HG03439 (cell line): ENCODE measurements at regions not wholly inside any gene's neighbourhood (a gene's known extent, or its start where the extent isn't known, plus 50 kb on each side); places are given as distances from the start of the nearest gene placed in this dataset.

Experiments
- ATAC-seq: cut with Tn5 transposase; IDR thresholded peaks from one replicate; pipeline ENCODE4 v1.9.1; 2021; ENCODE audit warnings: mild to moderate bottlenecking, moderate library complexity; ENCODE audit not compliant: unreplicated experiment

GRCh38 chr22:48872271-48873190, 955.1 kb downstream of the BRD1 start:
- no peak for ATAC-seq

- ATAC-seq: no peak
Measured at GRCh38 chr22:48871176-48871840, 956.4 kb downstream of the BRD1 start.

- no peak for ATAC-seq
Measured at GRCh38 chr22:48870436-48870835, 957.2 kb downstream of the BRD1 start.

- ATAC-seq: no peak
Measured at GRCh38 chr22:48869788-48870187, 957.9 kb downstream of the BRD1 start.

- ATAC-seq: no peak
Measured at GRCh38 chr22:48869161-48869560, 958.5 kb downstream of the BRD1 start.

- ATAC-seq: no peak
Measured at GRCh38 chr22:48868554-48868953, 959.1 kb downstream of the BRD1 start.

- ATAC-seq: no peak
Measured at GRCh38 chr22:48867891-48868290, 959.8 kb downstream of the BRD1 start.

GRCh38 chr22:48866906-48867681, 960.6 kb downstream of the BRD1 start:
- no peak for ATAC-seq

GRCh38 chr22:48864748-48865147, 962.9 kb downstream of the BRD1 start:
- ATAC-seq: no peak

GRCh38 chr22:48863965-48864528, 963.6 kb downstream of the BRD1 start:
- no peak for ATAC-seq

- no peak for ATAC-seq
Measured at GRCh38 chr22:48860557-48860956, 967.1 kb downstream of the BRD1 start.

- ATAC-seq: no peak
Measured at GRCh38 chr22:48858856-48859255, 968.8 kb downstream of the BRD1 start.

- no peak for ATAC-seq
Measured at GRCh38 chr22:48858121-48858520, 969.6 kb downstream of the BRD1 start.

GRCh38 chr22:48857202-48857805, 970.4 kb downstream of the BRD1 start:
- no peak for ATAC-seq

GRCh38 chr22:48856308-48856615, 971.4 kb downstream of the BRD1 start:
- ATAC-seq: no peak

GRCh38 chr22:48855593-48856307, 971.9 kb downstream of the BRD1 start:
- no peak for ATAC-seq

- no peak for ATAC-seq
Measured at GRCh38 chr22:48855013-48855412, 972.7 kb downstream of the BRD1 start.

- no peak for ATAC-seq
Measured at GRCh38 chr22:48853627-48854240, 973.9 kb downstream of the BRD1 start.

- no peak for ATAC-seq
Measured at GRCh38 chr22:48851933-48852549, 975.6 kb downstream of the BRD1 start.
